Left lung (tissue), 4 donors: ENCODE measurements at regions not wholly inside any gene's neighbourhood (a gene's known extent, or its start where the extent isn't known, plus 50 kb on each side); places are given as distances from the start of the nearest gene placed in this dataset.

Source experiments
- ATAC-seq: fragments of 200-7000 bp; cut with Tn5 transposase; one replicate; pipeline ENCODE4 v1.9.1; 2020; ENCODE audit warnings: moderate library complexity
- DNase-seq, 4 donors: peaks; one replicate each; pipeline ENCODE4 v3.0.0-alpha.2; 2013 to 2020
- H3K27ac ChIP-seq, 2 donors: fragments of 200-600 bp; sonication (generic) in 1 of 2; one replicate each; pipeline versions ENCODE4 v1.5.0 to v1.8.0; 2020 to 2021
- H3K27me3 ChIP-seq, 2 donors: fragments of 200-600 bp; sonication (generic) in 1 of 2; one replicate each; pipeline versions ENCODE4 v1.5.0 to v1.8.0; 2020 to 2021
- H3K36me3 ChIP-seq, 2 donors: fragments of 200-600 bp; sonication (generic) in 1 of 2; one replicate each; pipeline versions ENCODE4 v1.5.0 to v1.8.0; 2020 to 2021
- H3K4me1 ChIP-seq, 2 donors: fragments of 200-600 bp; one replicate each; pipeline ENCODE4 v1.8.0; 2021
- H3K4me3 ChIP-seq, 2 donors: fragments of 200-600 bp; sonication (generic) in 1 of 2; one replicate each; pipeline versions ENCODE4 v1.5.0 to v1.8.0; 2020 to 2021; ENCODE audit warnings: mild to moderate bottlenecking in 1 of 2
- H3K9me3 ChIP-seq, 2 donors: fragments of 200-600 bp; sonication (generic) in 1 of 2; one replicate each; pipeline versions ENCODE4 v1.5.0 to v1.8.0; 2020 to 2021
- intact Hi-C, 2 donors: fragments of 100-400 bp; cut with DNase I; formaldehyde crosslinking; loops; one replicate each; pipeline versions ENCODE4 v1.11.2 to v1.14.2; 2022
- TF ChIP-seq, protein P1 (sequence below), 2 donors: fragments of 200-600 bp; sonication (generic) in 1 of 2; IDR thresholded peaks; one replicate each; pipeline versions ENCODE4 v1.5.0 to v1.8.0; 2021; ENCODE audit warnings: antibody characterized with exemption in 2 of 2
- donor health status: DM: no; HTN: yes; CAD: no.
- donor health status: DM: no; HTN: no; CAD: no.

DNA sequence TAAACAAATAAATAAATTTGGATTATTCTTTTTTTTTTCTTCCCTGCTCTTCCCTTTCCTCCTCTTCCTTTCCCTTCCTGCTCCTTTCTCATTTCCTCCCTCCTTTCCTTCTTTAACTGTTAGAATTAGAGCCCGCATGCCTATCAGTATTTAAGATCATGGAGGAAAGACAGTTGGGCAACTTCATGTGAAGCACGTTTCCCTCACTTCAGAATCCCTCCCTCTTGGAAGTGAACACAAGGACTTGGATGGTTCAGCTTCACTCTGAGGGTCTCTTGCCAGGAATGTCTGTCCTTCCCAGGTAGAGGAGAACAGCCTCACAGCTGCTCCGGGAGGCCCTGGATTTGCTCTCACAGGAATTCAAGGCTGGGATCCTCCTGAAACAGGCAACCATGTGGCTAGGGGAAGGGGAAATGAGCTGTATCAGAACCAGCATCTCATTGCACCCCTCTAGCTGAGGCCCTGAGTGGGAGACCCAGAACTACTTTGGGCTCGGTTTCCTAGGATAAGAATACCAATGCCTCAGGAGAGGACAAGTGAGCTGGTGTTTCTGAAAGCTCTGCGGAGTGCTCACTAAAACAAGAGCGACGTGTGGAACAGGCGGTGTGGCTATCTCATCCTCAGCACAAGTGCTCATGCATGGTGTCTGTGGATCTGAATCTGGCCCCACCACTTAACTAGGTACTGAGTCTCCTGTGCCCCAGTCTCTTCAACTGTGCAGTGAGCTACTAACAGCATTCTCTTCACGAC, 230.5 kb downstream of the MYCN start:
- ATAC-seq (no peak), DNase-seq (no peak)
- Histone ChIP-seq H3K27me3 (peaks cover 0 to 11% of the 10 kb centered on the region in 2 donors), H3K36me3 (no peaks in the 10 kb centered on the region), H3K4me1 (no peaks in the 10 kb centered on the region), H3K27ac (no peak overlapping the region), H3K4me3 (no peak overlapping the region), H3K9me3 (no peaks in the 10 kb centered on the region)
- TF ChIP-seq, protein P1, sequence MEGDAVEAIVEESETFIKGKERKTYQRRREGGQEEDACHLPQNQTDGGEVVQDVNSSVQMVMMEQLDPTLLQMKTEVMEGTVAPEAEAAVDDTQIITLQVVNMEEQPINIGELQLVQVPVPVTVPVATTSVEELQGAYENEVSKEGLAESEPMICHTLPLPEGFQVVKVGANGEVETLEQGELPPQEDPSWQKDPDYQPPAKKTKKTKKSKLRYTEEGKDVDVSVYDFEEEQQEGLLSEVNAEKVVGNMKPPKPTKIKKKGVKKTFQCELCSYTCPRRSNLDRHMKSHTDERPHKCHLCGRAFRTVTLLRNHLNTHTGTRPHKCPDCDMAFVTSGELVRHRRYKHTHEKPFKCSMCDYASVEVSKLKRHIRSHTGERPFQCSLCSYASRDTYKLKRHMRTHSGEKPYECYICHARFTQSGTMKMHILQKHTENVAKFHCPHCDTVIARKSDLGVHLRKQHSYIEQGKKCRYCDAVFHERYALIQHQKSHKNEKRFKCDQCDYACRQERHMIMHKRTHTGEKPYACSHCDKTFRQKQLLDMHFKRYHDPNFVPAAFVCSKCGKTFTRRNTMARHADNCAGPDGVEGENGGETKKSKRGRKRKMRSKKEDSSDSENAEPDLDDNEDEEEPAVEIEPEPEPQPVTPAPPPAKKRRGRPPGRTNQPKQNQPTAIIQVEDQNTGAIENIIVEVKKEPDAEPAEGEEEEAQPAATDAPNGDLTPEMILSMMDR (IDR thresholded peaks at IDR 0.05), result no peak
- intact Hi-C loops, result no loop called here

DNA sequence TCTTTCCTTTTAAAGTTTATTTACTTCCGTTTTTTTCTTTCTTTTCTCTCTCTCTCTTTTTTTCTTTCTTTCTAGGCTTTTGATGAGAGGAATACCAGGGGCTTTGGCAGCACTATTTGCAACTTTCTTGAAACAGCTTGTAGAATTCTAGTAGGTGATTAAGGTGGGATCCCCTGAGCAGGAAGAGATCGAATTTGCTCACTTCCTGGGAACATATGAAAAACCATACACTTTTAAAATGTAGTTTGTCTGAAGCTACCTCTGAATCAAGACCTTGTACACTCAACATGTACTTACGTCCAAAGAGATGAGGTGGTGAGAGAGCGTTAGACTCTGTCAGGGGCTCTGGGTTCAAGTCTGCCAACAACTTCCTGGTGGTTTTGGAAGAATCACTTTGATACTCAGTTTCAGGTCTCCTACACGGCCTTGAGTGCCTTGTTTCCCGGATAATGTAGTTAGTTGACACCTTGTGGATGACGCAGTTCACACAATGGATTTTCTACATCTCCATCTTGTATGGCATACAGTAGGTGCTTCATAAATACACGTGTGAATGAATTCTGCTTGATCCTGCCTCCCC, 229.1 kb downstream of the MYCN start:
- intact Hi-C loops, result no loop called here
- no peak for ATAC-seq
- H3K9me3 ChIP-seq, result no peaks in the 10 kb centered on the region

DNA sequence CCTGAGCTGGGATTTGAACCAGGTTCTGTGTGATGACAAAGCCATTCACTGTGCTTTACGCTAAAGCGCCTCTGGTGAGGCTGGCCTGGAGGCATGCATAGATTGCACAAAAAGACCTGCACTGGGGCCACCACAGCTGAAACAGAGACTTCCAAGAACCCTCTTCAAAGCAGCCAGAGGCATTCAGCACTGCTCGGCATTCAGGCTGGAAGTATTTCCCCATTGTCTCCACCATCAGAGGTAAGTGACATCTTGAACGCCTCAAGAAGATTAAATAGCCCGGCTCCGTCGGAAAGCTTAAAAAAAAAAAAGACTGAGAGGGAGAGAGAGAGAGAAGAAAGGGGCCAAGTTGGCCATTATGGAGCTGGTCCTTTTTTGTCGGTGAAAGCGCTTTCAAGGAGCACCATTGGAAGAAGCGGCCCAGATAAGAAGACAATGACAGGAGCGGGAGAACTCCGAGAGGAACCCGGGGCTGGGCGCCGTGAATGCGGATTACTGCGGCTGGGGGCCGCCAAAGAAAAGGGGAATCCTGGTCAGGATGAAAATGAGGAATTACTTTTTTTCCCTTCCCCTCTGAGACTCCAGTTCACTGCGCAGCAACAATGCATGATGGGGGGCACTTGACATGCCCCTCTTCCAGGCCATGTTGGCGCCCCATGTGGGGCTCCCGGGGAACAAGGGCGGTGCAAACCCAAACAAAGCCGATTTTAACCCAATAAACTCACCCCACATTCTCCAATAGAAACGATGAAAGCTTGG, 228.3 kb downstream of the MYCN start:
- Histone ChIP-seq H3K36me3 (no peaks in the 10 kb centered on the region), H3K4me1 (no peaks in the 10 kb centered on the region), H3K4me3 (no peak overlapping the region), H3K9me3 (no peaks in the 10 kb centered on the region), H3K27ac (no peak overlapping the region), H3K27me3 (peaks cover 0 to 13% of the 10 kb centered on the region in 2 donors)
- intact Hi-C loops, result no loop called here
- DNase-seq (no peak), ATAC-seq (no peak)
- TF ChIP-seq, protein P1 (IDR thresholded peaks at IDR 0.05), result no peak

More for the DNA sequence above, 229.1 kb downstream of the MYCN start:
- H3K4me3 ChIP-seq, result no peak overlapping the region
- no peaks in the 10 kb centered on the region for H3K36me3 ChIP-seq
- peaks cover 0 to 13% of the 10 kb centered on the region in 2 donors for H3K27me3 ChIP-seq
- TF ChIP-seq, protein P1 (IDR thresholded peaks at IDR 0.05), result no peak
- DNase-seq, result no peak
- no peak overlapping the region for H3K27ac ChIP-seq
- no peaks in the 10 kb centered on the region for H3K4me1 ChIP-seq

DNA sequence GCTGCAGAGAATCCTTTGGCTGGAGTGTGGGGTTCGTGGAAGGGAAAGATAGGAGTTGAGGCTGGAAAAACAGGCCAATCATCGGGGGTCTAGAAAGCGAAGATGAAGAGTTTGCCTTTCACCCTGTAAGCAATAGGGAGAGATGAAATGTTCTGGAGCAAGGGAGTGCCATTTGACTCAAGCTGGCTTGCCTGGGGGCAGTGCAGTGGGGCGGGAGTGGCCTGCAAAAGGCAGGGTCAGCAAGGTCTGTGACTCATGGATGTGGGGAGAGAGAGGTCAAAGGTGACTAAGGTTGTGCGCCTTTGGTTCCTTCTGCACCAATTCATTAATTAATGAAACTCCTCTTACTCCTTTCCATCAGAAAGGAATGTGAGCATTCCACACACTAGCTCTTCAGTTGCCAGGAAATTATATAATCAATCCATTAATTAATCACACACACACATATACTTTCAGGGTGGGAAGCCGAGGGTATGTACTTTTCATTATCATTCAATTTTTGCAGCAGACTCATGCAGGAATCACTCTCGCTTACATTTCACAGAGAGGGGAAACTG, 227.6 kb downstream of the MYCN start:
- Histone ChIP-seq H3K27ac (no peak overlapping the region), H3K27me3 (peaks cover 0 to 13% of the 10 kb centered on the region in 2 donors), H3K9me3 (no peaks in the 10 kb centered on the region), H3K4me3 (no peak overlapping the region), H3K36me3 (no peaks in the 10 kb centered on the region), H3K4me1 (no peaks in the 10 kb centered on the region)
- intact Hi-C loops, result no loop called here
- DNase-seq, result no peak
- TF ChIP-seq, protein P1 (IDR thresholded peaks at IDR 0.05), result no peak
- no peak for ATAC-seq

DNA sequence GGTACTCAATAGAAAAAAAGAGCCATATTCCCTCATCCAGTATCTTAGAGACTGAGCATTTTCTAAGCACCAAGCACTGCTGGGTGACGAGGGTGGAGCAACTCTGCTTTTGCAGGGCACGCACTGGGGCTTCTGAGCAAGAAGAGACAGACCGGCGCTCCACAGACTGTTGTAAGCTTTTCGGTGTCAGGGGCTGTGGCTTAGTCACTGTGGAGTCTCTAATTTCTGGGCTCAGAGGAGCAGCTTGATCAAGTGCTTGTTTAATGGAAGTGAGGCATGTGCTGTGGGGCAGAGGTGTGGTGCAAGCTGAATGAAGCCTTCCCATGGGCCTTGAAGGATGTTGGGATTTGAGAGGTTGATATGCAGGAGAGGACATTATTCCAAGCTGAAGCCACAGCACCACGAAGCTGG, 227.1 kb downstream of the MYCN start:
- no peaks in the 10 kb centered on the region for H3K9me3 ChIP-seq
- H3K27ac ChIP-seq, result no peak overlapping the region
- intact Hi-C loops, result no loop called here
- TF ChIP-seq, protein P1 (IDR thresholded peaks at IDR 0.05), result no peak
- H3K4me1 ChIP-seq, result no peaks in the 10 kb centered on the region
- H3K27me3 ChIP-seq, result peaks cover 0 to 13% of the 10 kb centered on the region in 2 donors
- DNase-seq (no peak), ATAC-seq (no peak)
- H3K36me3 ChIP-seq, result no peaks in the 10 kb centered on the region
- H3K4me3 ChIP-seq, result no peak overlapping the region
